ENCODE measurements at regions not wholly inside any gene's neighbourhood (a gene's known extent, or its start where the extent isn't known, plus 50 kb on each side); places are given as distances from the start of the nearest gene placed in this dataset.

- TF ChIP-seq CTCF (conservative IDR thresholded peaks at IDR 0.05 in 1 of 2, IDR thresholded peaks at IDR 0.05 in 1 of 2; ENCODE audit: extremely low read depth in 1 of 2, insufficient read depth in 1 of 2, low read depth in 1 of 2, low read length in 2 of 2), result no peak
- no peak for TF ChIP-seq EZH2 (IDR thresholded peaks at IDR 0.05; ENCODE audit: borderline replicate concordance, low read length)
Observed at GRCh38 chr14:97618917-97619690, 821.9 kb downstream of the VRK1 start.

All from mammary epithelial cell (primary cell).